NCI-H2196 (cell line): ENCODE measurements at regions not wholly inside any gene's neighbourhood (a gene's known extent, or its start where the extent isn't known, plus 50 kb on each side); places are given as distances from the start of the nearest gene placed in this dataset.

Experiments
- DNase-seq: peaks from one replicate; lab custom pipeline; 2025; ENCODE audit not compliant: unreplicated experiment; lab: John Stamatoyannopoulos, UW

GRCh38 chr1:193609592-193609991, 423.2 kb upstream of the B3GALT2 start:
- DNase-seq: no peak

- DNase-seq: no peak
These were observed 421.4 kb upstream of the B3GALT2 start for GRCh38 chr1:193607787-193608186.

- no peak for DNase-seq
These were observed 419.6 kb upstream of the B3GALT2 start for GRCh38 chr1:193606035-193606434.

GRCh38 chr1:193602705-193603104, 416.3 kb upstream of the B3GALT2 start:
- no peak for DNase-seq

- no peak for DNase-seq
These were observed 406.9 kb upstream of the B3GALT2 start for GRCh38 chr1:193593147-193593885.

- no peak for DNase-seq
These were observed 405.9 kb upstream of the B3GALT2 start for GRCh38 chr1:193592317-193592716.

GRCh38 chr1:193590102-193590501, 403.7 kb upstream of the B3GALT2 start:
- no peak for DNase-seq

GRCh38 chr1:193589597-193590040, 403.2 kb upstream of the B3GALT2 start:
- no peak for DNase-seq

- no peak for DNase-seq
These were observed 402.1 kb upstream of the B3GALT2 start for GRCh38 chr1:193588311-193589082.

GRCh38 chr1:193584731-193585239, 398.4 kb upstream of the B3GALT2 start:
- no peak for DNase-seq

GRCh38 chr1:193581341-193581740, 394.9 kb upstream of the B3GALT2 start:
- DNase-seq: no peak

GRCh38 chr1:193580419-193580818, 394.0 kb upstream of the B3GALT2 start:
- no peak for DNase-seq

- DNase-seq: no peak
These were observed 392.9 kb upstream of the B3GALT2 start for GRCh38 chr1:193579323-193579722.

GRCh38 chr1:193574913-193575312, 388.5 kb upstream of the B3GALT2 start:
- DNase-seq: no peak

- DNase-seq: no peak
These were observed 383.5 kb upstream of the B3GALT2 start for GRCh38 chr1:193569983-193570269.

GRCh38 chr1:193569096-193569982, 382.9 kb upstream of the B3GALT2 start:
- DNase-seq: no peak

GRCh38 chr1:193568512-193568911, 382.1 kb upstream of the B3GALT2 start:
- DNase-seq: no peak

- DNase-seq: no peak
These were observed 381.5 kb upstream of the B3GALT2 start for GRCh38 chr1:193567937-193568336.

- no peak for DNase-seq
These were observed 380.3 kb upstream of the B3GALT2 start for GRCh38 chr1:193566735-193567134.

- DNase-seq: no peak
These were observed 379.7 kb upstream of the B3GALT2 start for GRCh38 chr1:193565971-193566577.

GRCh38 chr1:193562121-193562520, 375.7 kb upstream of the B3GALT2 start:
- DNase-seq: no peak
